ENCODE measurements at regions not wholly inside any gene's neighbourhood (a gene's known extent, or its start where the extent isn't known, plus 50 kb on each side); places are given as distances from the start of the nearest gene placed in this dataset.
"Not testable (repeated sequence)": the region's sequence is repeated elsewhere in the genome, so short reads cannot be mapped to it uniquely, and the experiment has no call there.

- Histone ChIP-seq H3K9me3 (ENCODE audit: low read length) (no peaks in the 10 kb centered on the region), H3K4me1 (ENCODE audit: insufficient read depth, low read length) (no peaks in the 10 kb centered on the region), H3K4me2 (ENCODE audit: low read depth, low read length) (no peak overlapping the region), H3K4me3 (replicated peaks in 1 of 3; ENCODE audit: insufficient read depth in 1 of 3, low read depth in 2 of 3, low read length in 3 of 3) (no peak overlapping the region), H3K27me3 (ENCODE audit: control insufficient read depth in 1 of 2, insufficient read depth in 2 of 2, low read length in 2 of 2) (no peaks in the 10 kb centered on the region), H3K27ac (ENCODE audit: extremely low read length, insufficient read depth, low read length) (no peak overlapping the region), H2AFZ (ENCODE audit: low read length) (no peak overlapping the region), H4K20me1 (ENCODE audit: insufficient read depth, low read length) (no peaks in the 10 kb centered on the region), H3K9ac (ENCODE audit: insufficient read depth, low read depth, low read length) (no peak overlapping the region), H3K36me3 (replicated peaks in 1 of 2; ENCODE audit: control insufficient read depth in 1 of 2, insufficient read depth in 2 of 2, low read length in 2 of 2) (no peaks in the 10 kb centered on the region), H3K79me2 (ENCODE audit: insufficient read depth, low read length) (no peaks in the 10 kb centered on the region)
- no peak for ATAC-seq
- intact Hi-C loops (cut with micrococcal nuclease; ENCODE audit: unreplicated experiment) (no loop called here), in situ Hi-C loops (cut with HindIII; ENCODE audit: extremely low pct_ligation_motif_present, low pct_unique_long_range_greater_than_20kb) (no loop called here)
- 11% methylated on average over 5 of the region's 5 CpGs for WGBS (ENCODE audit: low lambda C conversion rate)
- no peak for DNase-seq (ENCODE audit: low spot score)
- TF ChIP-seq AHR (CRISPR knock-in tag; IDR thresholded peaks at IDR 0.05), result no peak
- no peak for TF ChIP-seq NRL (CRISPR knock-in tag; IDR thresholded peaks at IDR 0.05; ENCODE audit: borderline replicate concordance)
- TF ChIP-seq ZBTB7B (CRISPR knock-in tag; IDR thresholded peaks at IDR 0.05), result no peak
- TF ChIP-seq SMAD3 (CRISPR knock-in tag; IDR thresholded peaks at IDR 0.05), result no peak
- ChIA-PET CTCF (ENCODE audit: low intra/inter-chr PET ratio, low total read pairs) (no interaction called here), POLR2A (no interaction called here)
- BruUV-seq (replicated peaks), result no TSS peak
- FAIRE-seq, result no peak
Observed at GRCh38 chr16:66085651-66086050, 280.8 kb upstream of the CDH5 start.

- H3K9ac ChIP-seq (ENCODE audit: insufficient read depth, low read depth, low read length); H2AFZ ChIP-seq (ENCODE audit: low read length); DNase-seq (ENCODE audit: low spot score); BruUV-seq (replicated peaks); H3K36me3 ChIP-seq (replicated peaks in 1 of 2; ENCODE audit: control insufficient read depth in 1 of 2, insufficient read depth in 2 of 2, low read length in 2 of 2); intact Hi-C loops (cut with micrococcal nuclease; ENCODE audit: unreplicated experiment); in situ Hi-C loops (cut with HindIII; ENCODE audit: extremely low pct_ligation_motif_present, low pct_unique_long_range_greater_than_20kb); H3K4me3 ChIP-seq (replicated peaks in 1 of 3; ENCODE audit: insufficient read depth in 1 of 3, low read depth in 2 of 3, low read length in 3 of 3); H4K20me1 ChIP-seq (ENCODE audit: insufficient read depth, low read length); FAIRE-seq; H3K79me2 ChIP-seq (ENCODE audit: insufficient read depth, low read length); ATAC-seq; H3K27me3 ChIP-seq (ENCODE audit: control insufficient read depth in 1 of 2, insufficient read depth in 2 of 2, low read length in 2 of 2); H3K4me1 ChIP-seq (ENCODE audit: insufficient read depth, low read length); H3K27ac ChIP-seq (ENCODE audit: extremely low read length, insufficient read depth, low read length); CTCF ChIA-PET (ENCODE audit: low intra/inter-chr PET ratio, low total read pairs); H3K4me2 ChIP-seq (ENCODE audit: low read depth, low read length); H3K9me3 ChIP-seq (ENCODE audit: low read length); POLR2A ChIA-PET: not testable (repeated sequence)
- WGBS (ENCODE audit: low lambda C conversion rate), result 73% methylated on average over 2 of the region's 2 CpGs
Observed at GRCh38 chr16:66084731-66085130, 281.8 kb upstream of the CDH5 start.
